D341Med (cell line): ENCODE measurements at regions not wholly inside any gene's neighbourhood (a gene's known extent, or its start where the extent isn't known, plus 50 kb on each side); places are given as distances from the start of the nearest gene placed in this dataset.
"Not testable (repeated sequence)": the region's sequence is repeated elsewhere in the genome, so short reads cannot be mapped to it uniquely, and the experiment has no call there.

Experiments used
- DNase-seq: peaks from one replicate; pipeline ENCODE4 v3.0.0; 2012; ENCODE audit warnings: low spot score

GRCh38 chr15:29648415-29648814 lies 173.9 kb downstream of the TJP1 start:
- DNase-seq = not testable (repeated sequence)

GRCh38 chr15:29645841-29646240 lies 176.4 kb downstream of the TJP1 start:
- DNase-seq = no peak

GRCh38 chr15:29644361-29644760 lies 177.9 kb downstream of the TJP1 start:
- not testable (repeated sequence) for DNase-seq

- DNase-seq = no peak
These were observed 183.5 kb downstream of the TJP1 start for GRCh38 chr15:29638781-29639180.

GRCh38 chr15:29638011-29638410 lies 184.3 kb downstream of the TJP1 start:
- DNase-seq = no peak

GRCh38 chr15:29637555-29637954 lies 184.7 kb downstream of the TJP1 start:
- no peak for DNase-seq

- no peak for DNase-seq
These were observed 185.3 kb downstream of the TJP1 start for GRCh38 chr15:29636921-29637320.

GRCh38 chr15:29636140-29636539 lies 186.1 kb downstream of the TJP1 start:
- DNase-seq = no peak

- no peak for DNase-seq
These were observed 186.7 kb downstream of the TJP1 start for GRCh38 chr15:29635513-29636098.

- no peak for DNase-seq
These were observed 188.3 kb downstream of the TJP1 start for GRCh38 chr15:29633971-29634370.

- DNase-seq = no peak
These were observed 189.4 kb downstream of the TJP1 start for GRCh38 chr15:29632671-29633406.

- DNase-seq = no peak
These were observed 190.9 kb downstream of the TJP1 start for GRCh38 chr15:29631076-29632070.

- DNase-seq = no peak
These were observed 198.0 kb downstream of the TJP1 start for GRCh38 chr15:29624271-29624670.

GRCh38 chr15:29623116-29623639 lies 199.1 kb downstream of the TJP1 start:
- DNase-seq = no peak

GRCh38 chr15:29622637-29623036 lies 199.6 kb downstream of the TJP1 start:
- DNase-seq = no peak

- no peak for DNase-seq
These were observed 200.7 kb downstream of the TJP1 start for GRCh38 chr15:29621616-29622015.

GRCh38 chr15:29618586-29618985 lies 203.7 kb downstream of the TJP1 start:
- DNase-seq = no peak

- DNase-seq = no peak
These were observed 205.8 kb downstream of the TJP1 start for GRCh38 chr15:29616512-29616911.

GRCh38 chr15:29615791-29616190 lies 206.5 kb downstream of the TJP1 start:
- DNase-seq = no peak

GRCh38 chr15:29613951-29614382 lies 208.3 kb downstream of the TJP1 start:
- no peak for DNase-seq

- no peak for DNase-seq
These were observed 209.6 kb downstream of the TJP1 start for GRCh38 chr15:29612701-29613100.

- DNase-seq = no peak
These were observed 210.2 kb downstream of the TJP1 start for GRCh38 chr15:29612096-29612495.
